ELF-1 (cell line): ENCODE measurements at regions not wholly inside any gene's neighbourhood (a gene's known extent, or its start where the extent isn't known, plus 50 kb on each side); places are given as distances from the start of the nearest gene placed in this dataset.
"Not testable (repeated sequence)": the region's sequence is repeated elsewhere in the genome, so short reads cannot be mapped to it uniquely, and the experiment has no call there.

Experiments used
- DNase-seq: peaks from one replicate; pipeline ENCODE4 v3.0.0-alpha.2; 2016; ENCODE audit warnings: low read depth, low spot score

- no peak for DNase-seq
These were observed 50.1 kb upstream of the BCL6 start for GRCh38 chr3:187795207-187795960.

- no peak for DNase-seq
These were observed 52.9 kb upstream of the BCL6 start for GRCh38 chr3:187798126-187798525.

- DNase-seq, result no peak
These were observed 53.6 kb upstream of the BCL6 start for GRCh38 chr3:187798531-187799530.

- no peak for DNase-seq
These were observed 54.8 kb upstream of the BCL6 start for GRCh38 chr3:187799942-187800641.

- no peak for DNase-seq
These were observed 55.9 kb upstream of the BCL6 start for GRCh38 chr3:187801152-187801551.

GRCh38 chr3:187802203-187802927, 57.1 kb upstream of the BCL6 start:
- no peak for DNase-seq

GRCh38 chr3:187802928-187803259, 57.6 kb upstream of the BCL6 start:
- DNase-seq, result no peak

GRCh38 chr3:187804120-187804744, 59.0 kb upstream of the BCL6 start:
- no peak for DNase-seq

GRCh38 chr3:187804745-187805121, 59.5 kb upstream of the BCL6 start:
- no peak for DNase-seq

GRCh38 chr3:187805774-187806173, 60.5 kb upstream of the BCL6 start:
- no peak for DNase-seq

- no peak for DNase-seq
These were observed 62.0 kb upstream of the BCL6 start for GRCh38 chr3:187807086-187807862.

- DNase-seq, result no peak
These were observed 63.2 kb upstream of the BCL6 start for GRCh38 chr3:187808527-187808895.

- no peak for DNase-seq
These were observed 64.3 kb upstream of the BCL6 start for GRCh38 chr3:187809612-187809991.

GRCh38 chr3:187810021-187810446, 64.8 kb upstream of the BCL6 start:
- DNase-seq, result peak; percentile 6

- DNase-seq, result peak; percentile 12
These were observed 66.5 kb upstream of the BCL6 start for GRCh38 chr3:187811585-187812250.

- DNase-seq, result no peak
These were observed 67.2 kb upstream of the BCL6 start for GRCh38 chr3:187812496-187812895.

- DNase-seq, result no peak
These were observed 67.9 kb upstream of the BCL6 start for GRCh38 chr3:187813198-187813597.

- DNase-seq, result not testable (repeated sequence)
These were observed 72.5 kb upstream of the BCL6 start for GRCh38 chr3:187817766-187818165.

GRCh38 chr3:187821616-187822317, 76.5 kb upstream of the BCL6 start:
- DNase-seq, result peak; percentile 59
